IMR-90 (cell line): ENCODE measurements at regions not wholly inside any gene's neighbourhood (a gene's known extent, or its start where the extent isn't known, plus 50 kb on each side); places are given as distances from the start of the nearest gene placed in this dataset.
A peak's percentile ranks its signal among the peaks of the same experiment; 100 is the strongest.

Experiments
- ATAC-seq: fragments of 200-7000 bp; cut with Tn5 transposase; 2 replicates; pipeline ENCODE4 v1.9.1; 2020; ENCODE audit warnings: low read depth, mild to moderate bottlenecking, moderate library complexity
- BruUV-seq: library from RNA; stranded (reverse); fragments of 400-500 nt; replicated peaks from 2 replicates; lab custom pipeline; 2021; lab: Mats Ljungman, UMichigan
- CTCF ChIA-PET: fragments of 300-600 bp; formaldehyde crosslinking; extraction: SDS; loops from one replicate; lab custom pipeline; 2021; ENCODE audit warnings: antibody characterized with exemption; lab: Yijun Ruan, JAX
- POLR2A ChIA-PET: fragments of 300-600 bp; sonication (Branson Sonifier 250); formaldehyde crosslinking; loops from one replicate; lab custom pipeline; 2022; ENCODE audit warnings: antibody characterized with exemption; ENCODE audit not compliant: unreplicated experiment; lab: Charles Lee
- DNase-seq: peaks from one replicate; pipeline ENCODE4 v3.0.0; 2013
- H2AFZ ChIP-seq: replicated peaks from 2 replicates; pipeline ENCODE3; 2013; ENCODE audit warnings: low read length, mild to moderate bottlenecking; ENCODE audit not compliant: poor library complexity
- H2AK5ac ChIP-seq: 2 replicates; pipeline ENCODE4 v1.6.1; 2013; ENCODE audit warnings: low read depth, low read length, inconsistent platforms
- H2AK9ac ChIP-seq: replicated peaks from 2 replicates; pipeline ENCODE3; 2013; ENCODE audit warnings: mild to moderate bottlenecking, low read depth, low read length, moderate library complexity; ENCODE audit not compliant: poor library complexity
- H2BK120ac ChIP-seq: 2 replicates; pipeline ENCODE4 v1.6.1; 2013; ENCODE audit warnings: low read depth, low read length, inconsistent platforms
- H2BK15ac ChIP-seq: 3 replicates; pipeline ENCODE4 v1.6.1; 2013; ENCODE audit warnings: low read depth, low read length, inconsistent platforms
- H2BK20ac ChIP-seq: 2 replicates; pipeline ENCODE4 v1.6.1; 2013; ENCODE audit warnings: low read depth, mild to moderate bottlenecking, inconsistent platforms, low read length, moderate library complexity
- H2BK5ac ChIP-seq: 2 replicates; pipeline ENCODE4 v1.6.1; 2013; ENCODE audit warnings: mild to moderate bottlenecking, low read depth, low read length, inconsistent platforms; ENCODE audit not compliant: poor library complexity, severe bottlenecking
- H3K14ac ChIP-seq: replicated peaks from 2 replicates; pipeline ENCODE4 v1.6.1; 2013; ENCODE audit warnings: low read depth, low read length, inconsistent platforms
- H3K18ac ChIP-seq: 2 replicates; pipeline ENCODE4 v1.6.1; 2013; ENCODE audit warnings: low read depth, low read length, control low read depth
- H3K23ac ChIP-seq: 2 replicates; pipeline ENCODE4 v1.6.1; 2013; ENCODE audit warnings: low read depth, low read length, inconsistent platforms
- H3K27ac ChIP-seq: 2 replicates; pipeline ENCODE4 v1.5.1; 2013; ENCODE audit warnings: mild to moderate bottlenecking, control low read depth, low read length; ENCODE audit not compliant: insufficient read depth
- H3K27me3 ChIP-seq: 2 replicates; pipeline ENCODE4 v1.6.1; 2013; ENCODE audit warnings: low read length; ENCODE audit not compliant: control insufficient read depth, insufficient read depth
- H3K36me3 ChIP-seq: 2 replicates; pipeline ENCODE4 v1.6.1; 2013; ENCODE audit warnings: low read length, mixed read lengths; ENCODE audit not compliant: control insufficient read depth, insufficient read depth
- H3K4ac ChIP-seq: 2 replicates; pipeline ENCODE4 v1.6.1; 2013; ENCODE audit warnings: low read depth, low read length, inconsistent platforms
- H3K4me1 ChIP-seq: 2 replicates; pipeline ENCODE4 v1.6.1; 2013; ENCODE audit warnings: low read length, mixed read lengths; ENCODE audit not compliant: control insufficient read depth, insufficient read depth
- H3K4me2 ChIP-seq: 2 replicates; pipeline ENCODE4 v1.6.1; 2013; ENCODE audit warnings: low read depth, mild to moderate bottlenecking, control low read depth, low read length, moderate library complexity
- H3K4me3 ChIP-seq: 2 replicates; pipeline ENCODE4 v1.5.1; 2013; ENCODE audit warnings: low read depth, mild to moderate bottlenecking, control low read depth, low read length, moderate library complexity; ENCODE audit not compliant: insufficient read depth
- H3K56ac ChIP-seq: 2 replicates; pipeline ENCODE4 v1.6.1; 2013; ENCODE audit warnings: low read length, inconsistent platforms; ENCODE audit not compliant: insufficient read depth; ENCODE audit errors: extremely low read depth
- H3K79me1 ChIP-seq, 2 experiments: 2 replicates each; pipeline ENCODE4 v1.6.1; 2013; ENCODE audit warnings: low read length in 2 of 2, inconsistent platforms in 1 of 2, low read depth in 1 of 2
- H3K9ac ChIP-seq: 2 replicates; pipeline ENCODE4 v1.6.1; 2013; ENCODE audit warnings: low read depth, low read length, control low read depth
- H3K9me1 ChIP-seq: 2 replicates; pipeline ENCODE4 v1.6.1; 2013; ENCODE audit warnings: low read length, inconsistent platforms; ENCODE audit not compliant: insufficient read depth
- H3K9me3 ChIP-seq: 2 replicates; pipeline ENCODE4 v1.6.1; 2013; ENCODE audit warnings: low read length; ENCODE audit not compliant: control insufficient read depth, insufficient read depth
- H4K20me1 ChIP-seq: 2 replicates; pipeline ENCODE4 v1.6.1; 2013; ENCODE audit warnings: low read length, inconsistent platforms; ENCODE audit not compliant: insufficient read depth
- H4K5ac ChIP-seq: 2 replicates; pipeline ENCODE4 v1.6.1; 2013; ENCODE audit warnings: mild to moderate bottlenecking, low read depth, low read length, control low read depth
- H4K8ac ChIP-seq, 2 experiments: 2 replicates each; pipeline ENCODE4 v1.6.1; 2013; ENCODE audit warnings: low read depth in 2 of 2, low read length in 2 of 2, control low read depth in 1 of 2, inconsistent platforms in 1 of 2
- H4K91ac ChIP-seq: 2 replicates; pipeline ENCODE4 v1.6.1; 2013; ENCODE audit warnings: low read depth, low read length, inconsistent platforms; ENCODE audit not compliant: insufficient read depth
- BHLHE40 ChIP-seq: fragments of 150-350 bp; IDR thresholded peaks from 2 replicates; pipeline ENCODE4 v1.6.1; 2016; ENCODE audit warnings: mild to moderate bottlenecking, low read depth, low read length
- CHD1 ChIP-seq: IDR thresholded peaks from 2 replicates; pipeline ENCODE4 v1.6.1; 2012; ENCODE audit warnings: low read depth, low read length, improper control_type of control experiment
- FOS ChIP-seq: fragments of 150-350 bp; IDR thresholded peaks from 2 replicates; pipeline ENCODE4 v1.6.1; 2016; ENCODE audit warnings: low read depth, low read length
- MAFK ChIP-seq: IDR thresholded peaks from 2 replicates; pipeline ENCODE4 v1.6.1; 2012; ENCODE audit warnings: low read depth, low read length, improper control_type of control experiment
- MXI1 ChIP-seq: IDR thresholded peaks from 2 replicates; pipeline ENCODE4 v1.6.1; 2012; ENCODE audit warnings: low read depth, mild to moderate bottlenecking, low read length, moderate library complexity, borderline replicate concordance
- NFE2L2 ChIP-seq: fragments of 150-350 bp; IDR thresholded peaks from 2 replicates; pipeline ENCODE4 v1.6.1; 2016; ENCODE audit warnings: low read depth, mild to moderate bottlenecking, low read length
- POLR2A ChIP-seq: IDR thresholded peaks from 2 replicates; pipeline ENCODE4 v1.6.1; 2012; ENCODE audit warnings: mild to moderate bottlenecking, low read depth, low read length
- RAD21 ChIP-seq: IDR thresholded peaks from 2 replicates; pipeline ENCODE4 v1.6.1; 2012; ENCODE audit warnings: low read length, improper control_type of control experiment
- RCOR1 ChIP-seq: IDR thresholded peaks from 2 replicates; pipeline ENCODE4 v1.6.1; 2012; ENCODE audit warnings: mild to moderate bottlenecking, low read length, improper control_type of control experiment; ENCODE audit not compliant: insufficient replicate concordance
- RFX5 ChIP-seq: IDR thresholded peaks from 2 replicates; pipeline ENCODE4 v1.8.0; 2012; ENCODE audit warnings: low read depth, mild to moderate bottlenecking, low read length, moderate library complexity
- WGBS, 2 experiments: methylation state at CpG; one replicate each; pipeline versions ENCODE4 v1.1.5 to v1.1.7; 2013; ENCODE audit warnings: missing lambda C conversion rate in 2 of 2; ENCODE audit not compliant: insufficient read length in 1 of 2; ENCODE audit errors: extremely low coverage in 2 of 2; 5-methylcytosine and 5-hydroxymethylcytosine counted together
- dilution Hi-C: fragments of 300-500 bp; cut with HindIII; formaldehyde crosslinking; loops from one replicate; pipeline ENCODE4 v1.14.3; 2018; ENCODE audit warnings: low sequenced_read_pairs; ENCODE audit not compliant: unreplicated experiment
- in situ Hi-C: fragments of 300-500 bp; cut with MboI; formaldehyde crosslinking; loops from 3 replicates; pipeline ENCODE4 v1.14.3; 2019; ENCODE audit warnings: low sequenced_read_pairs, inconsistent platforms, mixed read lengths
- intact Hi-C: fragments of 100-400 bp; cut with micrococcal nuclease; formaldehyde crosslinking; loops from 2 replicates; pipeline ENCODE4 v1.10.0; 2022
- TF ChIP-seq, protein P1 (sequence below): fragments of 150-350 bp; IDR thresholded peaks from 2 replicates; pipeline ENCODE4 v1.6.1; 2016; ENCODE audit warnings: low read depth, mild to moderate bottlenecking, low read length, moderate library complexity, borderline replicate concordance

- POLR2A ChIA-PET = no interaction called here
- WGBS, 2 experiments = 100% methylated on average over 2 of the region's 7 CpGs; no CpG with 5 or more reads in 1 of the 2 experiments
- Histone ChIP-seq H4K5ac (no peak overlapping the region), H2AK9ac (no peak overlapping the region), H3K4me1 (peaks cover 21% of the 10 kb centered on the region), H3K9me3 (no peaks in the 10 kb centered on the region; the same call in 1 of the 2 replicates), H4K91ac (no peak overlapping the region), H2BK15ac (no peak overlapping the region), H4K8ac (no peak overlapping the region), H4K20me1 (peaks cover 9% of the 10 kb centered on the region; the same call in 1 of the 2 replicates), H3K27me3 (peaks cover 5% of the 10 kb centered on the region; the same call in 1 of the 2 replicates), H2BK5ac (no peak overlapping the region), H2AFZ (peak overlapping the region; percentile 0), H2BK20ac (no peak overlapping the region), H3K9me1 (peaks cover 6% of the 10 kb centered on the region; the same call in 1 of the 2 replicates), H3K23ac (no peak overlapping the region), H2BK120ac (no peak overlapping the region), H3K4me3 (no peak overlapping the region), H2AK5ac (no peak overlapping the region), H3K14ac (no peak overlapping the region), H3K36me3 (no peaks in the 10 kb centered on the region), H3K9ac (no peak overlapping the region), H3K4ac (no peak overlapping the region), H3K79me1 (no peaks in the 10 kb centered on the region), H3K27ac (no peak overlapping the region), H3K18ac (no peak overlapping the region), H3K4me2 (no peak overlapping the region), H3K56ac (no peak overlapping the region)
- in situ Hi-C loops = no loop called here
- TF ChIP-seq RAD21 = no peak
- TF ChIP-seq, protein P1, sequence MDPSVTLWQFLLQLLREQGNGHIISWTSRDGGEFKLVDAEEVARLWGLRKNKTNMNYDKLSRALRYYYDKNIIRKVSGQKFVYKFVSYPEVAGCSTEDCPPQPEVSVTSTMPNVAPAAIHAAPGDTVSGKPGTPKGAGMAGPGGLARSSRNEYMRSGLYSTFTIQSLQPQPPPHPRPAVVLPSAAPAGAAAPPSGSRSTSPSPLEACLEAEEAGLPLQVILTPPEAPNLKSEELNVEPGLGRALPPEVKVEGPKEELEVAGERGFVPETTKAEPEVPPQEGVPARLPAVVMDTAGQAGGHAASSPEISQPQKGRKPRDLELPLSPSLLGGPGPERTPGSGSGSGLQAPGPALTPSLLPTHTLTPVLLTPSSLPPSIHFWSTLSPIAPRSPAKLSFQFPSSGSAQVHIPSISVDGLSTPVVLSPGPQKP = no peak
- no peak for TF ChIP-seq NFE2L2
- TF ChIP-seq RFX5 = no peak
- TF ChIP-seq MXI1 = no peak
- TF ChIP-seq FOS = no peak
- no peak for TF ChIP-seq MAFK
- no peak for TF ChIP-seq RCOR1
- TF ChIP-seq CHD1 = no peak
- no peak for TF ChIP-seq POLR2A
- TF ChIP-seq BHLHE40 = no peak
- dilution Hi-C loops = no loop called here
- DNase-seq (no peak), ATAC-seq (no peak)
- CTCF ChIA-PET = no interaction called here
- no TSS peak for BruUV-seq
- intact Hi-C loops = no loop called here
These were observed 114.8 kb downstream of the METRNL start for GRCh38 chr17:83194186-83194561.
